ENCODE measurements at regions not wholly inside any gene's neighbourhood (a gene's known extent, or its start where the extent isn't known, plus 50 kb on each side); places are given as distances from the start of the nearest gene placed in this dataset.

GRCh38 chr12:25723336-25723735 is 170.3 kb upstream of the LMNTD1 start:
- peaks cover 0 to 4% (median 0%) of the 10 kb centered on the region in 8 donors for H3K9me3 ChIP-seq
- intact Hi-C loops (cut with DNase I; ENCODE audit: low total_unique reads), result no loop called here
- no peaks in the 10 kb centered on the region for H3K4me1 ChIP-seq
- WGBS, 5 donors, result 62 to 85% (median 84%) methylated on average over 1 of the region's 1 CpG
- TF ChIP-seq, protein P1, sequence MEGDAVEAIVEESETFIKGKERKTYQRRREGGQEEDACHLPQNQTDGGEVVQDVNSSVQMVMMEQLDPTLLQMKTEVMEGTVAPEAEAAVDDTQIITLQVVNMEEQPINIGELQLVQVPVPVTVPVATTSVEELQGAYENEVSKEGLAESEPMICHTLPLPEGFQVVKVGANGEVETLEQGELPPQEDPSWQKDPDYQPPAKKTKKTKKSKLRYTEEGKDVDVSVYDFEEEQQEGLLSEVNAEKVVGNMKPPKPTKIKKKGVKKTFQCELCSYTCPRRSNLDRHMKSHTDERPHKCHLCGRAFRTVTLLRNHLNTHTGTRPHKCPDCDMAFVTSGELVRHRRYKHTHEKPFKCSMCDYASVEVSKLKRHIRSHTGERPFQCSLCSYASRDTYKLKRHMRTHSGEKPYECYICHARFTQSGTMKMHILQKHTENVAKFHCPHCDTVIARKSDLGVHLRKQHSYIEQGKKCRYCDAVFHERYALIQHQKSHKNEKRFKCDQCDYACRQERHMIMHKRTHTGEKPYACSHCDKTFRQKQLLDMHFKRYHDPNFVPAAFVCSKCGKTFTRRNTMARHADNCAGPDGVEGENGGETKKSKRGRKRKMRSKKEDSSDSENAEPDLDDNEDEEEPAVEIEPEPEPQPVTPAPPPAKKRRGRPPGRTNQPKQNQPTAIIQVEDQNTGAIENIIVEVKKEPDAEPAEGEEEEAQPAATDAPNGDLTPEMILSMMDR (IDR thresholded peaks at IDR 0.05 in 8 of 11, conservative IDR thresholded peaks at IDR 0.05 in 3 of 11), result no peak
- TF ChIP-seq POLR2AphosphoS5 (IDR thresholded peaks at IDR 0.05) (no peak), POLR2A (IDR thresholded peaks at IDR 0.05) (no peak)
- H3K27me3 ChIP-seq (replicated peaks in 1 of 7), result peaks cover 0 to 5% (median 0%) of the 10 kb centered on the region in 7 donors
- H3K36me3 ChIP-seq, result no peaks in the 10 kb centered on the region
- H3K4me3 ChIP-seq, result no peak overlapping the region
- H3K27ac ChIP-seq, result no peak overlapping the region
- DNase-seq, result no peak

DNA sequence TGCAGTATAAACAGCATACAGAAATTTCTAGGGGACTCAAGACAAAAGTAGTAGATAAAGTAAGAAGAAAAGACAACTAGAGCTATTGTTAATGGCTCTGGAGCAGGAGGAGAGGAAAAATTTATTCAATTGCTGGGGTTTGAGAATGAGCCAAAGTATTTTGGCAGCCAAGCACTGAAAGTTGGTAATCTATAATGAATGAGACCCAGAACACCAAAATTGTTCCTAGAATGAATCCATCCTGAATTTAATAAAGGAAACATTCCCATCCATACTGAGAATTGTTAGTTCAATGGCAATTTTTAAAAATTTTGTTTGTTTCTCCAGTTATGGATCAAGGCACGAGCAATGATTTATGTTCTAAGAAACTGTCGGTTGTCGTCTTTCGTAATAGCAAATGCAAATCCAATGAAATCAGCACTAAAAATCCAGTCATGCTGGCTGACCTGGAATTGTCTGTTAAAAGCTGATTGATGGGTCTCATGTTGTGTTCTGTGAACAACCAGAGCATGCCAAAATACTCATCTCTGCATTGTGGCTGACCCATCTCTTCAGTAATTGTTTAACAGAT is 170.9 kb upstream of the LMNTD1 start:
- intact Hi-C loops (cut with DNase I; ENCODE audit: low total_unique reads), result no loop called here
- H3K9me3 ChIP-seq, result peaks cover 0 to 4% (median 0%) of the 10 kb centered on the region in 8 donors
- TF ChIP-seq POLR2A (IDR thresholded peaks at IDR 0.05) (no peak), POLR2AphosphoS5 (IDR thresholded peaks at IDR 0.05) (no peak)
- TF ChIP-seq, protein P1 (IDR thresholded peaks at IDR 0.05 in 8 of 11, conservative IDR thresholded peaks at IDR 0.05 in 3 of 11), result no peak
- H3K4me1 ChIP-seq, result no peaks in the 10 kb centered on the region
- H3K36me3 ChIP-seq, result no peaks in the 10 kb centered on the region
- no peak for DNase-seq
- no peak overlapping the region for H3K27ac ChIP-seq
- H3K4me3 ChIP-seq, result no peak overlapping the region
- peaks cover 0 to 2% (median 0%) of the 10 kb centered on the region in 7 donors for H3K27me3 ChIP-seq (replicated peaks in 1 of 7)
- 80 to 94% (median 88%) methylated on average over 4 of the region's 4 CpGs for WGBS, 5 donors

- no peak for DNase-seq
- H3K9me3 ChIP-seq, result peaks cover 0 to 4% (median 0%) of the 10 kb centered on the region in 8 donors
- intact Hi-C loops (cut with DNase I; ENCODE audit: low total_unique reads), result no loop called here
- no peak overlapping the region for H3K27ac ChIP-seq
- no peaks in the 10 kb centered on the region for H3K4me1 ChIP-seq
- 77 to 91% (median 85%) methylated on average over 3 of the region's 3 CpGs for WGBS, 5 donors
- TF ChIP-seq POLR2AphosphoS5 (IDR thresholded peaks at IDR 0.05) (no peak), POLR2A (IDR thresholded peaks at IDR 0.05) (no peak)
- TF ChIP-seq, protein P1 (IDR thresholded peaks at IDR 0.05 in 8 of 11, conservative IDR thresholded peaks at IDR 0.05 in 3 of 11), result no peak
- no peak overlapping the region for H3K4me3 ChIP-seq
- H3K36me3 ChIP-seq, result no peaks in the 10 kb centered on the region
- H3K27me3 ChIP-seq (replicated peaks in 1 of 7), result no peaks in the 10 kb centered on the region
Measured at GRCh38 chr12:25725470-25725869, 172.4 kb upstream of the LMNTD1 start.

- H3K27ac ChIP-seq, result no peak overlapping the region
- no peak for TF ChIP-seq POLR2A (IDR thresholded peaks at IDR 0.05)
- no peak for TF ChIP-seq POLR2AphosphoS5 (IDR thresholded peaks at IDR 0.05)
- TF ChIP-seq, protein P1 (IDR thresholded peaks at IDR 0.05 in 8 of 11, conservative IDR thresholded peaks at IDR 0.05 in 3 of 11), result no peak
- H3K4me1 ChIP-seq, result no peaks in the 10 kb centered on the region
- H3K9me3 ChIP-seq, result peaks cover 0 to 4% (median 0%) of the 10 kb centered on the region in 8 donors
- WGBS, 5 donors, result 70 to 85% (median 80%) methylated on average over 1 of the region's 1 CpG
- no peaks in the 10 kb centered on the region for H3K27me3 ChIP-seq (replicated peaks in 1 of 7)
- no peaks in the 10 kb centered on the region for H3K36me3 ChIP-seq
- intact Hi-C loops (cut with DNase I; ENCODE audit: low total_unique reads), result no loop called here
- no peak overlapping the region for H3K4me3 ChIP-seq
- no peak for DNase-seq
Measured at GRCh38 chr12:25725931-25726330, 172.8 kb upstream of the LMNTD1 start.

Measured in spleen (tissue), 11 donors.